Occipital lobe (tissue), 1 donor: ENCODE measurements at regions not wholly inside any gene's neighbourhood (a gene's known extent, or its start where the extent isn't known, plus 50 kb on each side); places are given as distances from the start of the nearest gene placed in this dataset.
A peak's percentile ranks its signal among the peaks of the same experiment; 100 is the strongest.
"Not testable (repeated sequence)": the region's sequence is repeated elsewhere in the genome, so short reads cannot be mapped to it uniquely, and the experiment has no call there.

Source experiments
- DNase-seq: peaks from one replicate; lab custom pipeline; 2025; lab: John Stamatoyannopoulos, UW

DNA sequence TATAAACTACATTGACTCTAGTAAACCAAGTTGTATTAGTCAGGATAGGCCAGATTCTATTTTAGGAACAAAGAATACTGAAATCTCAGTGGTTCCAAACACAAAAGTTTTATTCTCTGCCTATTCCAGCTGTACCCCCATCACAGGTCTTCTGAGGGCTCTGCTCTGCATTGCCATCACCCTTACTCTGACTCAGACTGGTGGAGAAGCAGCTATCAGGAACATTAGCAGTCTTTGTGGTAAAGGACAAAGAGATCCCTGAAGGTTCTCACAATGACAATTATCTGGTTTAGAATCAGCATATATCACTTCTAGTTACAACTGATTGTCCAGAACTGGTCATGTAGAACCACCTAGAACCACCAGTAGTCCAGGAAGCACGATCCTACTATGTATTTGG lies 251.1 kb downstream of the GLUD2 start:
- no peak for DNase-seq

GRCh38 chrX:121301356-121301755 lies 253.9 kb downstream of the GLUD2 start:
- no peak for DNase-seq

- no peak for DNase-seq
Measured at GRCh38 chrX:121301822-121302221, 254.4 kb downstream of the GLUD2 start.

DNA sequence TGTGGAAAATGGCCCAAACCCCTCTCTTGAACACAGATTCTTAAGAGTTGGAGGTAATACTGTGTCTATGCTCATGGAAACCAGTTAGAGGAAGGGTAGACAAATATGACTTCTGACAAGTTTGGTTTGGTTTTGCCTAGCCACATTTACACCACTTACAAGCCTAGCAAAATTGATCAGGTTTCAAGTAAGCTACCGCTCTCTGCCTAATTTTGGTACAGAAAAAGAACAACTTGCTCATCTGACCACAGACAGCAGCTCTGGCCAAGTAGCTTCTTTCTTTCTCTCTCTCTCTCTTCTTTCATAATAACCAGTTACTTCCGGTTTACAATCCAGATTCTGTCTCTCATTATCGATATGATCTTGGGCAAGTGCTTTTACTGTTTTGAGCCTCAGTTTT lies 260.0 kb downstream of the GLUD2 start:
- DNase-seq: no peak

- peak; percentile 29 for DNase-seq
Measured at GRCh38 chrX:121308276-121308805, 260.9 kb downstream of the GLUD2 start.

DNA sequence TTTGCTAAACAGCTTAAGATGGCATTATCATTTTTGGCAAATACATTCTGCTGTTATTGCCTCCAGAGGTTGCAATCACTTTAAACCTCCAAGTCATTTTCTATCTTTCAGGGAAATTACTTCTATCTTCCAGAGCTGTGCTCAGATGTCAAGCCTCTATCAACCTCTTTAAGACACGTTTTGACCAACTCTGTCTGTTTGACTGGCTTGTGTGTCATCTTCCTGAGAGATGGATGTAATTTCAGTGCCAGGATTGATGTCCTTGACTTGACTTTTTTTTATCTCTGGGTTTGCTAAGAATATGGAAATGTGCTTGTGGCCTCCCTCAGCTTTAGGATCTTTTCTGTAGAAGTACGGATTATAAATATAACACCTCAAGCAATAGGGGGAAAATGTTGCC lies 263.4 kb downstream of the GLUD2 start:
- DNase-seq: no peak

GRCh38 chrX:121320441-121320840 lies 273.0 kb downstream of the GLUD2 start:
- DNase-seq: no peak

- no peak for DNase-seq
Measured at GRCh38 chrX:121322159-121322558, 274.7 kb downstream of the GLUD2 start.

DNA sequence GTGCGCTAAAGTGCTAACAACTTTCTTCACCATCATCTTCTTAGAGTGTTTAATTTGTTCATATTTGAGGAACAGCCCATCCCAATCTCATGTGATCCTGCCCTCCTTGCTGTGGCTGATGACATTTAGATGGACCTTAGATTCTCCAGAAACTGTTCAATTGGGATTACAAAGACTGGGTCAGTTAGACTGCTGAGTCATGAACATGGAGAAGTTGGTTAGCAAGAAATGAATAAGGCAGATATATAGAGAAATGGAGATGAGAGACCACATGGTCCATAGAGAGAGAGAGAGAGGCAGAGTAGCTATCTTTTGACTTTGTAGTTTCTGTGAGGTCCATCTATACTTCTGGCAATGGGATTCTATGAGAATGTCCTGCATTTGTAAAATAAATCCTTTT lies 275.9 kb downstream of the GLUD2 start:
- no peak for DNase-seq

- DNase-seq: no peak
Measured at GRCh38 chrX:121333942-121334341, 286.5 kb downstream of the GLUD2 start.

- DNase-seq: no peak
Measured at GRCh38 chrX:121336831-121337421, 289.5 kb downstream of the GLUD2 start.

GRCh38 chrX:121337816-121338215 lies 290.4 kb downstream of the GLUD2 start:
- no peak for DNase-seq

DNA sequence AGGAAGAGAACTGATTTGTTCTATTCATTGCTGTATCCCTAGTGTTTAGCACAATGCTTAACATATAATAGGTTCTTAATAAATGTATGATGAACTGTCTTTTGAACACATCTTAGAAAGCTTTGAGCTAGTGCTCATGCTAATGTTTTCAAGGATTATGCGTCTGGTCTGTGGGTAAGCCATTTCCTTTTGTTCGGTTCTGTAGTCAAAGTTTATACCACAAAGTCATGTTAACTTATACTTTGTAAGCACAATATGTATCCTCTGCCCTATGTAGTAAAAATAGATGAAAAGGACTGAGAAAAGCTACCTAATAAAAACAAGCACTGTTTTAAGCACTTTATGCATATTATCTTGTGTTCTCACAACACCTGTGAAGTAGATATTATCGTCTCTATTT lies 301.9 kb downstream of the GLUD2 start:
- no peak for DNase-seq

DNA sequence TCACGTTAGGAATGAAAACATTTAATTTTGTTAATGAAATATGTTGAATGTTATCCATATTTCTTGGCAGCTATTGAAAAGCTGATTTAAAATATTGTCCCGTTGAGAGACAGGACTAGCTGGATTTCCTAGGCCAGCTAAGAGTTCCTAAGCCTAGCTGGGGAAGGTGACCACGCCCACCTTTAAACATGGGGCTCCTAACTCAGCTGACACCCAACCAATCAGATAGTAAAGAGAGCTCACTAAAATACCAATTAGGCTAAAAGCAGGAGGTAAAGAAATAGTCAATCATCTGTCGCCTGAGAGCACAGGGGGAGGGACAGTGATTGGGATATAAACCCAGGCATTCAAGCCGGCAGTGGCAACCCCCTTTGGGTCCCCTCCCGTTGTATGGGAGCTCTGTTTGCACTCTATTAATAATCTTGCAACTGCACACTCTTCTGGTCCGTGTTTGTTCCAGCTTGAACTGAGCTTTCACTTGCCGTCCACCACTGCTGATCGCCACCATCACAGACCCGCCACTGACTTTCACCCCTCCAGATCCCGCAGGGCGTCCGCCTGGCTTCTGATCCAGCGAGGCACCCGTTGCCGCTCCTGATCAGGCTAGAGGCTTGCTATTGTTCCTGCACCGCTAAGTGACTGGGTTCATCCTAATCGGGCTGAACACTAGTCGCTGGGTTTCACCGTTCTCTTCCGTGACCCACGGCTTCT lies 308.9 kb downstream of the GLUD2 start:
- DNase-seq: no peak

- no peak for DNase-seq
Measured at GRCh38 chrX:121356850-121357171, 309.4 kb downstream of the GLUD2 start.

GRCh38 chrX:121360280-121360679 lies 312.9 kb downstream of the GLUD2 start:
- DNase-seq: no peak

DNA sequence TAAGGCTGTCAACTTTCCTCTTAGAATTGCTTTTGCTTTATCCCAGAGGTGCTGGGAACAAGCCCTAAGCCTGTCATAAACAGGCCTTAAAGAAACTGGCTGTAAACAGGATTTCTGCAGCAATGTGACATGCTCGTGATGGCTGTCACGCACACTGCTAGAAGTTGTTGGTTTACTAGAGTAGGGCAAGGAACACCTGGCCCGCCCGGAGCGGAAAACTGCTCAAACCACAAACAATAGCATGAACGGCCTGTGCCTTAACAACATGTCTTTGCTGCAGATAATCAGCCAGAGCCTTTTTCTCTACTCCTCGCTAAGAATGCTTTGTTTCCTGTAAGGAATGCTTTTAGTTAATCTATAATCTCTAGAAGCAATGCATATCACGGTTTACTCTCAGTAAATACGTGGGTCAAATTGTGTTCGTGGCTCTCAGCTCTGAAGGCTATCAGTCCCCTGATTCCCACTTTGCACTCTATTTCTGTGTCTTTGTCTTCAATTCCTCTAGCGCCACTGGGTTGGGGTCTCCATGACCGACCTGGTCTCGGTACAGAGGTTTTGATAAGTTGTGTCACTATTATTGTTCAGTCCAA lies 318.3 kb downstream of the GLUD2 start:
- DNase-seq: no peak

DNA sequence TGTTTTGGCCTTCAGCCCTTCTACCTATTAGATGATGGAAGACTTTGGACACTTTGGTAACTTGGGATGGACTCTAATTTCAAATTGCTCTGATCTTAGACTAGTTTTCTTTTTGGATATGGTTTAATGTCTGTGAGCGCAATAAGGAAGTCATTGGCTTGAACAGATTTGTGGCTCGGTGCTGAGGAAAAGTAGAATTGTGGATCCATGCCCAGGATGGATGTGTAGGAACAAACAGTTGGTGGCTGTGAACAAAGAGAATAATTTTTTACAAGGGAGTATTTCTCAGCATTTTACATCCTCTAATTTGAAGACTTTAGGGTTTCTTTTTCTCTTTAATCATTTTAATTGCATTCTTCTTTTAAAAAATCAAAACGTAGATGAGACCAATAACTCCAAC lies 327.1 kb downstream of the GLUD2 start:
- no peak for DNase-seq

GRCh38 chrX:121381915-121382314 lies 334.5 kb downstream of the GLUD2 start:
- not testable (repeated sequence) for DNase-seq

DNA sequence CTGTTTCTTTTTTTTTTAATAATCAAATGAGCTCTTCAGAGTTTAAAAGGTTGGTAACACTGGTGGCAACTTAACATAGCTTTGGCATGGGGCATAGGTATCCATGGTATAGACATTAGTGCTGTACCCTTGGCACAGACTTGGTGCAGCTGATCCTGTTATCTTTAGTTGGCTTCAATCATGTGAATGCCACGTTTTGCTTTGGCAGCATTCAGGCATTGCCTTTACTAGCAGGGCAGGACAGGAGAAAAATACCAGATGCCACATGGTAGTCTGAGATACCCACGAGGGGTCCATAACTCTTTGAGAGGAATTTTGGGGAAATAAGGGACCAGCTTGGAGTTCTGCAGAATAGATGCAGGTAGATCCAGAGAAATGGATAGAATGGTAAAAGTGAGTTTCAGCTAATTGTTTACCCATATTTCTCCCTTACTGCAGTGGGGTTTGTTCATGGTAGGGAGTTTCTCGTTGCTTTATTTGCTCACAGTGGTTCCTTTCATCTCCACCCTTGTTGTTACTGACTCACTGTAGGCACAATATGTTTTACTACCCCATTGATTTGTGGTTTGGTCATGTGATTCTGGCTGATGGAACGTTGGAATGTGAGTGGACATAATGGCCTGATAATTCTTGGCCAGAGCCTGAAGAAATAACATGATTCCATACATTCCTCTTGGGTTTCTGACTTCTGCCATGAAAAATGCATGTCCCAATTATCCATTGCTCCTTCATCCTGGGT lies 342.7 kb downstream of the GLUD2 start:
- DNase-seq: no peak

- DNase-seq: no peak
Measured at GRCh38 chrX:121405826-121406225, 358.4 kb downstream of the GLUD2 start.

- no peak for DNase-seq
Measured at GRCh38 chrX:121407627-121408026, 360.2 kb downstream of the GLUD2 start.
